Natural killer cell treated with Interleukin-12 subunit alpha and Interleukin-12 subunit beta and Interleukin-15 and Interleukin-18, amount 100 ng/mL, for 72 hours (primary cell): ENCODE measurements at regions not wholly inside any gene's neighbourhood (a gene's known extent, or its start where the extent isn't known, plus 50 kb on each side); places are given as distances from the start of the nearest gene placed in this dataset.
"Not testable (repeated sequence)": the region's sequence is repeated elsewhere in the genome, so short reads cannot be mapped to it uniquely, and the experiment has no call there.

Source experiments
- ATAC-seq, 2 donors: fragments of 150-1000 bp; cut with Tn5 transposase in 1 of 2; sonication (Bioruptor Pico), chemical (Tn5 transposase) in 1 of 2; 2 replicates each; pipeline ENCODE4 v1.10.0; 2021
- DNase-seq: peaks from one replicate; pipeline ENCODE4 v3.0.0; 2022; ENCODE audit warnings: low spot score
- H3K27ac Mint-ChIP-seq, 2 donors: 1 replicate in 1 of 2; 2 replicates in 1 of 2; pipeline ENCODE4 v1.8.0; 2022; ENCODE audit warnings: mixed read lengths in 2 of 2, mild to moderate bottlenecking in 1 of 2, moderate library complexity in 1 of 2
- H3K27me3 Mint-ChIP-seq, 2 donors: 1 replicate in 1 of 2; 2 replicates in 1 of 2; pipeline ENCODE4 v1.8.0; 2022; ENCODE audit warnings: mixed read lengths in 2 of 2
- H3K36me3 Mint-ChIP-seq: one replicate; pipeline ENCODE4 v1.8.0; 2022; ENCODE audit warnings: mixed read lengths
- H3K4me1 Mint-ChIP-seq, 2 donors: 1 replicate in 1 of 2; 2 replicates in 1 of 2; pipeline ENCODE4 v1.8.0; 2022; ENCODE audit warnings: low read depth in 2 of 2, mixed read lengths in 2 of 2, mild to moderate bottlenecking in 1 of 2
- H3K4me3 Mint-ChIP-seq: one replicate; pipeline ENCODE4 v1.8.0; 2022; ENCODE audit warnings: mixed read lengths
- H3K9me3 Mint-ChIP-seq: 2 replicates; pipeline ENCODE4 v1.8.0; 2022; ENCODE audit warnings: mixed read lengths

DNA sequence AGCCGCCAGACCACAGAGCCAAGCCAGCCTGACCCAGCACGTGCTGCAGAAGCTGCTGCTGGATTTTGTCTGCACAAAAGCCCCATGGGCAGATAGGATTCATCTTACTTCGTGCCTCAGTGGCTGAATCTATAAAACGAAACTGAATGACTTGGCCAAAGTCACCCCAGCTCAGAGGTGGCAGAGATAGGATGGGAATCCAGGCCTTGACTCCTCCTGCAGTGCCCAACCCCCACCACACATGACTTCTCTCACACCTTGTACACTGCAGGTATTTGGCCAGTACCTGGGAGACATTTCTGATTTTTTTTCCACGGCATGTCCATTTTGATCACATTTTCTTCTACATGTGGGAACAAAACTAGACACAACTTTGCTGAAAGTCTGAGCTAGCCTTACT lies 182.1 kb downstream of the ANKRD60 start:
- no peaks in the 10 kb centered on the region for H3K9me3 Mint-ChIP-seq
- H3K36me3 Mint-ChIP-seq: no peaks in the 10 kb centered on the region
- ATAC-seq (no peak), DNase-seq (no peak)
- no peak overlapping the region for H3K27ac Mint-ChIP-seq
- H3K4me1 Mint-ChIP-seq: no peaks in the 10 kb centered on the region
- H3K27me3 Mint-ChIP-seq: peaks cover 14 to 26% of the 10 kb centered on the region in 2 donors
- no peak overlapping the region for H3K4me3 Mint-ChIP-seq

DNA sequence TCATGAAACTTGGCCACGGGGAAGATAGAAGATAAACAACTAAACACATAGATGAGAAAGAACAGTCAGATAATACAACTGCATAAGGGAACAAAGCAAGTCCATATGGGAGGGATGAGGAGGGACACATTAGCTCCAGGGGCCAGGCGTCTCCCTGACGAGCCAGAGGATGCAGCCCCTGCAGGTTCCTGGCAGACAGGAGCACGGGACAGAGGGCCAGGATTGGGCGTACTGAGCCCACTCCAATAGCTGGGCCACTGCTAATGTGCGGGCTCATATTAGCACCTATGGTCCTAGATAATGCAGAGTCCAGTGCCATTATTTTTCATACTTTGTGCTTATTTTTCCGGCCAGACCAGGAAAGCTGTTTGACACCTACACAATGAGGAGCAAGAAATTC lies 182.9 kb downstream of the ANKRD60 start:
- no peak overlapping the region for H3K27ac Mint-ChIP-seq
- no peak for DNase-seq

DNA sequence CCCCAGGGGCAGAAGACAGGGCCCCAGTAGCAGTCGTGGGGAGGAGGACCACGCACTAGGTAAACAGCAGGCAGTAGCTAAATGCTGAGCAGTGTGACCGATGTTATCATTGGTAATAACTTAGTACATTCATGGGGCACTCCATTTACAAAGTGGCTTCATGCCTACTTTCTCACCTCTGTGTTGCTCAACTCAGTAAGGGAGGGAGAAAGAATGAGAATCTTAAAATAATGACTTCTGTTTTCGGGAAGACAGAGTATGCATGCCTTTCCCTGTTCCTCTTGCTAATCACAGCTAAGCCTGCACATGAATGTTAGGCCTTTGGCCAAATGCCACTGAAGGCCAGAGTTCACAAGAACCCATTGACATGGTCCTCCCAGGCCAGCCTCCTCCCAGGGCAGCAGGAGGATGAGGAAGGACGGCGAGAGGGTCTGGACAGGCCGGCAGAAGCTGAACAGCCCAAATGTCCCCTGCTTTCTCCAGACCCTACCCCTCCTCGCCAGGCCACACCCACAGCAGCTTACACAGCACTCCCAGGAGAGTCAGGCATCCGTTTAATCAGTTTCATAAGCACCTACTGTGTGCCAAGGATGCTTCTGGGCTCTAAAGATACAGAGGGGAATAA lies 183.4 kb downstream of the ANKRD60 start:
- ATAC-seq: no peak
- Mint-ChIP-seq H3K27ac (no peak overlapping the region), H3K4me1 (no peaks in the 10 kb centered on the region), H3K27me3 (peaks cover 14 to 19% of the 10 kb centered on the region in 2 donors), H3K36me3 (no peaks in the 10 kb centered on the region), H3K4me3 (no peak overlapping the region), H3K9me3 (no peaks in the 10 kb centered on the region)
- no peak for DNase-seq

More for the DNA sequence above, 182.9 kb downstream of the ANKRD60 start:
- no peaks in the 10 kb centered on the region for H3K4me1 Mint-ChIP-seq
- no peaks in the 10 kb centered on the region for H3K36me3 Mint-ChIP-seq
- no peak overlapping the region for H3K4me3 Mint-ChIP-seq
- ATAC-seq: no peak
- H3K9me3 Mint-ChIP-seq: no peaks in the 10 kb centered on the region
- peaks cover 14 to 25% of the 10 kb centered on the region in 2 donors for H3K27me3 Mint-ChIP-seq

DNA sequence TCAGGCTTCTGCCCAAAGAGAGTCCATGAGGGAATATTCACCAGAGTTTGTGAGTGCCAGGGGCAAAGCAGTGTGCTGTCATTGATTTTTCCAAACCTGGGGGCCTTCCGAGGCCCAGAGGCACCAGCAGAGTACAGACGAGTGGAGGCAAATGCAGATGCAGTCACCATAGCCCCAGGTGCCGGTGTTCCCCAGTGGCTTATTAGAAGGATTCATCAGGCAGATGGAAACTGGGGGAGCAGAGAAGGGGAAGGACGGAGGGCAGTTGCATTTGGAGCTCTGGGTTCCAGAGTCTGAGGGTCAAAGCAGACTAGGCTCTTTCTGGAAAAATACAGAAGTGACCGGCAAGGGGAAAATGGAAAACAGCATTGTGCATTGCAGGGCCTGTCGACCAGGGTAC lies 184.2 kb downstream of the ANKRD60 start:
- Mint-ChIP-seq H3K4me3 (no peak overlapping the region), H3K27me3 (peaks cover 12 to 14% of the 10 kb centered on the region in 2 donors), H3K9me3 (no peaks in the 10 kb centered on the region), H3K27ac (no peak overlapping the region), H3K36me3 (no peaks in the 10 kb centered on the region), H3K4me1 (no peaks in the 10 kb centered on the region)
- DNase-seq (no peak), ATAC-seq (no peak)

DNA sequence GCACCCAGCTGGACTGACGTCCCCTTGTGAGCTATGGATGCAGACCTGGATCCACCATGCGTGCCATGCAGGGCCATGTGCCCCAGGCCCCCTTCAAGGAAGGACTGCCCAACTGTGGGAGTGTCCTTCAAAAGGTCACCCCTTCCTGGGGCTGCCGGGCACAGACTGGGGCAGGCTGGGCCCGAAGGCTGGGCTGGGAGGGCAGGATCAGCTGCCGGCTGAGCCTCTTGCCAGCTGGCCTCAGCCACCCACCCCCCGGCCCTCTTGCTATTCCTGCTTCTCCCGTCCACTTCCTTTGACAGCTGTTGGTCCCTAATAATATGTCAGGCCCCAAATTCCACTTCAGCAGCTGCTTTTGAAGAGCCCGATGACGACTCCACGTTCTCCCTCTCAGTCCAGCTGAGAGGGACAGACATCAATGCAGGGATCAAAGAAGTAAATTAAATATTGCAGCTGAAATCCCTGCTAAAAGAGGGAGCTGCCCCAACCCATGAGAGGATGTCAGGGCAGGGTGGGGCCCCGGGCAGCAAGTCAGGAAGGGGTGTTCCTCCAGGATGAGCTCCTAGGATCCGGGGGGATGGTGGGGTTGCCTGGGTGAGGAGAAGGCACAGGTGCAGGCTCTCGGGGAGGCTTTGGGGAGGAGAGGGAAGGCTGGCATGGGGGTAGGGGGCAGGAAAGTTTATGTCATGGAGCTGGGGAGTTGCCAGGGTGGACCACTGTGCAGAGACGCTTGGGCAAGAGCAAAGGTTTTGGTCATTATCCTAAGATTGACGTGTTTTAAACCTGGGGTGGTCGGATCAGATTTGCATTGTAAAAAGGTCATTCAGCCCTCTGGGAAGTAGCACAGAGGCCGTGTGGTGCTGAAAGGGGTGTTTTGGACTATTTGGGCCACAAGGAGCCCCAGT lies 185.0 kb downstream of the ANKRD60 start:
- Mint-ChIP-seq H3K9me3 (no peaks in the 10 kb centered on the region), H3K4me1 (no peaks in the 10 kb centered on the region), H3K27ac (no peak overlapping the region), H3K4me3 (no peak overlapping the region), H3K27me3 (peaks cover 4 to 14% of the 10 kb centered on the region in 2 donors), H3K36me3 (no peaks in the 10 kb centered on the region)
- DNase-seq: no peak
- ATAC-seq: no peak

DNA sequence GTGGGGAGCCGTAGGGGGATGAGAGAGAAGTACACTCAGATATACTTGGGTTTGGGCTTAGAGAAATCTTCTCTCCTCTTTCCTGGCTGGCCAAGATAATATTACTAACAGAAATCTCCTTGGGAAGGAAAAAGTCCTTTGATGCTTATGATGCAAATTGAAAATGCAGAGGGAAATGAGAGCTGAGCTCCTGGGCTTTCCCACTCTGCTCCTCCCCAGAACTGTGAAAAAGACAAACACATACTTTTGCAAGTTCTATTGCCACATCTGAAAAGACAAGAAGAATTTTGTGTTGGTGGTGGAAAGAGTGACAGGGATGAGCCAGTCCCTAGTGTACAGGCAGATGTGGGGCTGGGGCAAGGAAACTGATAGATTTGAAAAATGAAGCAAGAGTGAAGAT lies 185.9 kb downstream of the ANKRD60 start:
- Mint-ChIP-seq H3K9me3 (no peaks in the 10 kb centered on the region), H3K4me1 (no peaks in the 10 kb centered on the region), H3K27ac (no peak overlapping the region), H3K4me3 (no peak overlapping the region), H3K36me3 (no peaks in the 10 kb centered on the region), H3K27me3 (peaks cover 3 to 12% of the 10 kb centered on the region in 2 donors)
- no peak for DNase-seq
- ATAC-seq: no peak

DNA sequence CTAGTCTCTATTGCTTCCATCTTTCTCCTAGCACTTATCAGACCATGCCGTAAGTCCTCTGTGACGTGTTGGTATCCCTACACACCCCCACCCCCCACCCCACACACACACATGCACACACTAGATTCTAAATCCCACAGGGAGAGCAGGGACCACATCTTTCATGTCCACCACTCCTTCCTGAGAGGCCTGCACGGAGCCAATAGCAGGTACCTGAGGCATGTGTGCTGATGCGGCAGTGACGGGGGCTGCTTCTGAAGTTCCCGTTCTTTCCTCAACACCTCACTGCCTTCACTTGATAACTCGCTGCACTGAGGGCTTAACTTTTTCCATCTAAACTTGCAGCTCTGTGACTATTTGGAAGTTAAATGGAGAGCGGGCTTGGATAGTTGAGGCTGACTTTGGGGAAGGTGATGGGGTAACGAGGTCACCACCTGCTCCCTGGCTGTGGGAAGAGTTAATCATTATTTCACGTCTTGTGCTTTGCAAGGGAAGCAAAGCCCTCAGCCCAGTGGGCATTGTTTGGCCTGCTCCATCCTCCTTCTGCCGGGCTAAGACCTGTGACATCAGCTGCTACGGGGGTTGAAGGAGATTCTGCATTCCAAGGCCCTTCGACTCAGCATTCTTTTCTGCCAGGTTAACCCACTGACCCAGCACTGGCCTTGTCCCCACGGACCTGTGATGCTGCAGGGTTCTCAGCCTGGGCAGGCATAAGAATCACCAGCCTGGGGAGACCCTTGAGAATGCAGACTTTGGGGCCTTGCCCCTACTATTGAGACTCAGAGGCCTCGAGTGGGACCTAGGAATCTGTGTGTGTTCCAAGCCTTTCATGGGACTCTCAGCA lies 187.8 kb downstream of the ANKRD60 start:
- Mint-ChIP-seq H3K9me3 (no peaks in the 10 kb centered on the region), H3K27me3 (peaks cover 6 to 10% of the 10 kb centered on the region in 2 donors), H3K36me3 (no peaks in the 10 kb centered on the region), H3K4me1 (no peaks in the 10 kb centered on the region), H3K27ac (no peak overlapping the region), H3K4me3 (no peak overlapping the region)
- DNase-seq (no peak), ATAC-seq (no peak)

DNA sequence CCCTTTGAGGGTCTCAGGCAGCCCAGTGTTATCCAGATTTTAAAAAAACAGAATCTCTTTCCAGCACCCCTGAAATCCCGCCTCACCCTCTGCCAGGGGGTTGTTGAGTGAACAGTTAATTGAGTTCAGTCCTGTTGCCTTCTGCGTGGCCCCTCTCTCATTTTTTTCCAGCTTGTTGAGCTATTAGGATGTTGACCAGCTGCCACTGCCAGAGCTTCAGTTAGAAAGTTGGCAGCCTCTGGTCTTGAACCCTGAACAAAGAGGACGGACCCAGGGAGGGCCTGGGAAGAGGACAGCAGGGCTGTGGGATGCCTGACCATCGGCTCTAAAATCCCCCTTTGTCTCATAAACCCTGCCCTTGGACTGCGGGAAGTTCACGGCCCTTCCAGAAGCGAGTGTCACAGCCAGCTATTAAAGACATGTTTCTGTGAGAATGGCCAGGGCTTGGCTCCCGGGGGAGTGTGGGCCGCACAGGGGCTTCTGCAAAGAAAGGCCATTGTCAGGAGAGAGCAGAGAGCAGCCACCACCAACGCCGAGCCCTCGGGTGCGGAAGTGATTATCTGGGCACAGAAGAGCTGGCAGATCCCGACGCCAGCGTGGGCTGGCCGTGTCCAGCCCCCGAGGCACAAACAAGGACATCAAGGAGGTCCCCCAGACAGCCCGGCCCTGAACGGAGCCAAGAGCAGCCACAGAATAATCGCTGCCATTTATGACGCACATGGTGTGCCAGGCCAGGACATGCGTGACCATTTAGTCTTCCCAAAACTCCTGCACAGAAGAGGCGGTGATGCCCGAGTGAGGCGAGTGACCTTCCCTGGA lies 189.0 kb downstream of the ANKRD60 start:
- peak in 1 of 2 donors; percentile 23 for ATAC-seq
- no peaks in the 10 kb centered on the region for H3K9me3 Mint-ChIP-seq
- H3K27me3 Mint-ChIP-seq: peaks cover 8 to 10% of the 10 kb centered on the region in 2 donors

DNA sequence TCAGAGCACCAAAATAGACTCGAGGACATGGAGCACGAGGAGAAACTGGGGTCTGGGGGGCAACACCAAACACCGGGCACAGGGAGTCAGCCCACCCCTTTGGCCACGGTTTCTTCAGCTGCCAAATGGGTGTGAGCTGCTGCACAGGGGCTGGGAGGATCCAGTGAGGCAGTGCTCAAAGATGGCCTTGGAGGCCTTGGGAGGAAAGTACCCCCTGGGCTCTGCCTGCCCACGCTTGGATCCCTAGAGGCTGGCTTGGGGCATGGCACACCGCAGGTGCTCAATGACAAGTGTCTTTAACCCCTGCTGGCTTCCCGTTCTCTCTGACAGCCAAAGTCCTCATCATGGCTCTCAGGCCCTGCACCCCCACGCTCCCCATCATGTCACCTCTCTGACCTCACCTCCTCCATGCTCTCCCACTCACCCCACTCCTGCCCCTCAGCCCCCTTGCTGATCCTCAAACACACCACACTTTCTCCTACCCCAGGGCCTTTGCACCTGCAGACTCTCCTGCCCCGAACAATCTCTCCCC lies 190.3 kb downstream of the ANKRD60 start:
- ATAC-seq (peak in 1 of 2 donors; percentile 28), DNase-seq (no peak)
- H3K4me1 Mint-ChIP-seq: no peaks in the 10 kb centered on the region
- H3K27ac Mint-ChIP-seq: no peak overlapping the region
- H3K36me3 Mint-ChIP-seq: no peaks in the 10 kb centered on the region
- no peak overlapping the region for H3K4me3 Mint-ChIP-seq
- H3K9me3 Mint-ChIP-seq: no peaks in the 10 kb centered on the region
- H3K27me3 Mint-ChIP-seq: peaks cover 17 to 21% of the 10 kb centered on the region in 2 donors

More for the DNA sequence above, 189.0 kb downstream of the ANKRD60 start:
- H3K27ac Mint-ChIP-seq: no peak overlapping the region
- no peaks in the 10 kb centered on the region for H3K36me3 Mint-ChIP-seq
- H3K4me3 Mint-ChIP-seq: no peak overlapping the region
- no peaks in the 10 kb centered on the region for H3K4me1 Mint-ChIP-seq
- DNase-seq: no peak

DNA sequence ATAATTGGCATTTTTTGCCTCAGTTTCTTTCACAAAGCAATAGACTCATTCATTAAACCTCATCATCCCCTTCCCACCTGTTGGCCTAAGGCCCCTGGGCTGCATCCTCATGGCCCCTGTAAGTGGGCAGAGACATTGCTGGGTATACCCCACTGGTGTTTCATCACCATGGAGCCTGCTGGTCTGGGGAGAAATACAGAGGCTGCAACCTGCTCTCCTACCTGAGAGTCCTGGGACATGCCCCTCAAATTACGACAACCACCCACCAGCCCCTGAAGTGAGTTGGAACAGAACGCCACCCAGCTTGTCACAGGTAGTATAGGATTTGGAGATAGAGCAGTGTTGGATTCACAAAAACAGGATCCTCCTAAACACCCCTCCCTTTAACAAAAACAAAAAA lies 190.8 kb downstream of the ANKRD60 start:
- H3K27ac Mint-ChIP-seq: no peak overlapping the region
- no peaks in the 10 kb centered on the region for H3K36me3 Mint-ChIP-seq
- H3K4me1 Mint-ChIP-seq: no peaks in the 10 kb centered on the region
- no peaks in the 10 kb centered on the region for H3K9me3 Mint-ChIP-seq
- peaks cover 19 to 27% of the 10 kb centered on the region in 2 donors for H3K27me3 Mint-ChIP-seq
- no peak for ATAC-seq
- no peak for DNase-seq
- no peak overlapping the region for H3K4me3 Mint-ChIP-seq

DNA sequence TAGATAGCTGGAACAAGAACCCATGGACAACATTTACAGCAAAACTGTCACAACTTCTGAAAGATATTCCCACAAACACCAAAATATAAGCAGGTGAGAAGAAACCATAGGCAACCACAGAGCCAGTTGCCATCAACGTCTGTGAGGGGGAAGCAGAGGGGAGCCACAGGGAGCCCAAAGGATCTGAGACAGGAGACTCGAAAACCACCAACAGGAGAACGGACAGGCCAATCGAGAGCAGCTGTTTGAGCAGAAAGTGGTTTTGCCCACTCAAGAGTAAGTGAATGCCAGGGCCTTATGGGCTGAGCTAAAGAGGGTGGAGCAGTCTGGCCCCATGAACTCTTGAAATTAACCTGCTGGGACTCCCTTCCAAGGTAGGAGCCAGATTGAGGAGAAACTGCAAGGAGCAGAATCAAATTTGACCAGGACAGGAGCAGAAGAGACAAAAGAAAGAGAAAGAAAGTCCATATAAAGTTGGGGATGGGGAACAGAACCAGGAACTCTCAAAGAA lies 195.4 kb downstream of the ANKRD60 start:
- Mint-ChIP-seq H3K4me1 (no peaks in the 10 kb centered on the region), H3K27ac (no peak overlapping the region), H3K4me3 (no peak overlapping the region), H3K9me3 (no peaks in the 10 kb centered on the region), H3K36me3 (no peaks in the 10 kb centered on the region), H3K27me3 (peaks cover 23 to 50% of the 10 kb centered on the region in 2 donors)
- ATAC-seq (no peak), DNase-seq (peak; percentile 37)

DNA sequence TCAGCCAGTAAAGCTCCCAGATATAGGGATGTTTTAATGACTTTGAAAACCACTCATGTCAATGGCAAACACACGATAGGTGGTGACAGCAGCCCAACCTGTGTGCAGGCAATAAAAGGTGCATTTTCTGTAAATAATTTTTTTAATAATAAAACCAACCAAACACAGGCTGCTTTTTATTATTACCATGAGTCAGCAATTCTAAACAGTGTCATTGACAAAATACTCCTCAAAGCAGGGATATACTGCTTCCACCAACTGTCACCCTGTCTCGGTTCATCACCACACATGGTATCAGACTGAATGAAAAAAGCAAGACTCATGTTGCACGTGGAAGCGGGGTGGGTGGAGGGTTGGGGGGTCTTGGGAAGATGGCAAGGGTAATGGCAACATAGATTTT lies 195.9 kb downstream of the ANKRD60 start:
- peaks cover 24 to 50% of the 10 kb centered on the region in 2 donors for H3K27me3 Mint-ChIP-seq
- H3K36me3 Mint-ChIP-seq: no peaks in the 10 kb centered on the region
- H3K4me3 Mint-ChIP-seq: no peak overlapping the region
- no peaks in the 10 kb centered on the region for H3K9me3 Mint-ChIP-seq
- no peak overlapping the region for H3K27ac Mint-ChIP-seq
- DNase-seq: no peak
- H3K4me1 Mint-ChIP-seq: no peaks in the 10 kb centered on the region
- ATAC-seq: no peak

DNA sequence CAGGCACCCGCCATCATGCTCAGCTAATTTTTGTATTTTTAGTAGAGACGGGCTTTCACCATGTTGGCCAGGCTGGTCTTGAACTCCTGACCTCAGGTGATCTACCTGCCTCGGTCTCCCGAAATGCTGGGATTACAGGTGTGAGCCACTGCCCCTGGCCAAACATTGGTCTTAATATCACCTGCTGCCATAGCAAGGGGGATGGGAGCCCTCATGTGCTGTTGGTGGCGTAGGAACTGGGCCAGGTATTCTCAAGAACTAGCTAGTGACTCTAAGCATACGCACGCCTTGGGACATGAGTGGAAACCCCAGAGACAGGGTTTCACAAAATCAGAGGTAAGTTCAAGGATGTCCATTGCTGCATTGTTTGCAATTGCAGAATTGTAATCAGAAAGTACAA lies 197.1 kb downstream of the ANKRD60 start:
- H3K9me3 Mint-ChIP-seq, H3K4me3 Mint-ChIP-seq, ATAC-seq, H3K4me1 Mint-ChIP-seq, DNase-seq, H3K27ac Mint-ChIP-seq, H3K36me3 Mint-ChIP-seq: not testable (repeated sequence)
- peaks cover 28 to 54% of the 10 kb centered on the region in 2 donors for H3K27me3 Mint-ChIP-seq
